Gastrocnemius medialis (tissue), 4 donors: ENCODE measurements at regions not wholly inside any gene's neighbourhood (a gene's known extent, or its start where the extent isn't known, plus 50 kb on each side); places are given as distances from the start of the nearest gene placed in this dataset.

Experiments
- POLR2A ChIP-seq, 2 donors: fragments of 450-650 bp; IDR thresholded peaks; one replicate each; pipeline ENCODE4 v1.6.1; 2017; ENCODE audit warnings: antibody characterized with exemption in 2 of 2, mild to moderate bottlenecking in 2 of 2, moderate library complexity in 2 of 2
- TF ChIP-seq, protein P1 (sequence below), 5 experiments: fragments of 450-650 bp in 3 of 5; fragments of 200-600 bp in 2 of 5; sonication (generic) in 2 of 5; IDR thresholded peaks in 4 of 5; conservative IDR thresholded peaks in 1 of 5; 1 replicate in 4 of 5; 2 replicates in 1 of 5; pipeline ENCODE4 v1.5.1; 2016 to 2019; ENCODE audit warnings: antibody characterized with exemption in 5 of 5, mild to moderate bottlenecking in 3 of 5, moderate library complexity in 3 of 5

DNA sequence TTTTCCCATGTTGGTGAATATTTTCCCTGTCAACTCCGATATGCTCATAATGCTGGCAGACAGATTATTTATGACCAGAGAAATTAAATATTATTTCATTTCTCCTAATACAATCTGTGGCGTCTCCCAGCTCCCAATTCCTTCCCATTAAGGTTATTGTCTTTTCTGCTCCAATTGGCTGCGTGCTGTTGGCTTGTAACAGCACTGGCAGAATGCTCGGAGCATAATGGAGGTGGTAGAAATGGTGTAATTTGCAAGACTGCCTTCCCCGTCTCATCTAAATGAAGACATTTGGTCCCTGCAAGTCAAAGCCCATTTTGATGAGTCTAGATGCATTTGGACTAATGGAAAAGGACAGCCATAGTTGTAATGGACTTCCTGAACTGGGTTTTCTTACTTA is 601.7 kb downstream of the BRINP1 start:
- TF ChIP-seq, protein P1, sequence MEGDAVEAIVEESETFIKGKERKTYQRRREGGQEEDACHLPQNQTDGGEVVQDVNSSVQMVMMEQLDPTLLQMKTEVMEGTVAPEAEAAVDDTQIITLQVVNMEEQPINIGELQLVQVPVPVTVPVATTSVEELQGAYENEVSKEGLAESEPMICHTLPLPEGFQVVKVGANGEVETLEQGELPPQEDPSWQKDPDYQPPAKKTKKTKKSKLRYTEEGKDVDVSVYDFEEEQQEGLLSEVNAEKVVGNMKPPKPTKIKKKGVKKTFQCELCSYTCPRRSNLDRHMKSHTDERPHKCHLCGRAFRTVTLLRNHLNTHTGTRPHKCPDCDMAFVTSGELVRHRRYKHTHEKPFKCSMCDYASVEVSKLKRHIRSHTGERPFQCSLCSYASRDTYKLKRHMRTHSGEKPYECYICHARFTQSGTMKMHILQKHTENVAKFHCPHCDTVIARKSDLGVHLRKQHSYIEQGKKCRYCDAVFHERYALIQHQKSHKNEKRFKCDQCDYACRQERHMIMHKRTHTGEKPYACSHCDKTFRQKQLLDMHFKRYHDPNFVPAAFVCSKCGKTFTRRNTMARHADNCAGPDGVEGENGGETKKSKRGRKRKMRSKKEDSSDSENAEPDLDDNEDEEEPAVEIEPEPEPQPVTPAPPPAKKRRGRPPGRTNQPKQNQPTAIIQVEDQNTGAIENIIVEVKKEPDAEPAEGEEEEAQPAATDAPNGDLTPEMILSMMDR (IDR thresholded peaks at IDR 0.05 in 4 of 5, conservative IDR thresholded peaks at IDR 0.05 in 1 of 5): no peak
- no peak for TF ChIP-seq POLR2A (IDR thresholded peaks at IDR 0.05)
